ENCODE measurements at regions not wholly inside any gene's neighbourhood (a gene's known extent, or its start where the extent isn't known, plus 50 kb on each side); places are given as distances from the start of the nearest gene placed in this dataset.

DNA sequence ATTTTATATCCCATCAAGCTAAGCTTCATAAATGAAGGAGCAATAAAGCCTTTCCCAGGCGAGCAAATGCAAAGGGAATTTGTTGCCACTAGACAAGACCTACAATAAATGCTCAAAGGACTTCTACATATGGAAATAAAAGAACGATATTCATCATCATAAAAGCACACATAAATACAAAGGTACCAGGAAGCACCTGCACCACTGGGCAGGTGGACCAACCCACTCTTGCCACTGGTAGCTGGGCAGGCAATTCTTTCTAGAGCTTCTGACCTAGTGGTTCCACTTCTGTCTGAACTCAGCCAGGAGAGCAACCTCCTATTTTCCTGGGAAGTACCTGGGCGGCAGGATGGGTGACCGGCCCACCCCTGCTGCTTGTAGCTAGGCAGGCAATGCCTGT is 237.2 kb upstream of the ITM2A start:
- Histone ChIP-seq H3K4me3 (ENCODE audit: low read depth, low read length) (no peak overlapping the region), H3K27me3 (ENCODE audit: control insufficient read depth, insufficient read depth, low read length) (no peaks in the 10 kb centered on the region), H3K36me3 (ENCODE audit: control insufficient read depth, insufficient read depth, low read length) (no peaks in the 10 kb centered on the region)
- TF ChIP-seq, protein P1, sequence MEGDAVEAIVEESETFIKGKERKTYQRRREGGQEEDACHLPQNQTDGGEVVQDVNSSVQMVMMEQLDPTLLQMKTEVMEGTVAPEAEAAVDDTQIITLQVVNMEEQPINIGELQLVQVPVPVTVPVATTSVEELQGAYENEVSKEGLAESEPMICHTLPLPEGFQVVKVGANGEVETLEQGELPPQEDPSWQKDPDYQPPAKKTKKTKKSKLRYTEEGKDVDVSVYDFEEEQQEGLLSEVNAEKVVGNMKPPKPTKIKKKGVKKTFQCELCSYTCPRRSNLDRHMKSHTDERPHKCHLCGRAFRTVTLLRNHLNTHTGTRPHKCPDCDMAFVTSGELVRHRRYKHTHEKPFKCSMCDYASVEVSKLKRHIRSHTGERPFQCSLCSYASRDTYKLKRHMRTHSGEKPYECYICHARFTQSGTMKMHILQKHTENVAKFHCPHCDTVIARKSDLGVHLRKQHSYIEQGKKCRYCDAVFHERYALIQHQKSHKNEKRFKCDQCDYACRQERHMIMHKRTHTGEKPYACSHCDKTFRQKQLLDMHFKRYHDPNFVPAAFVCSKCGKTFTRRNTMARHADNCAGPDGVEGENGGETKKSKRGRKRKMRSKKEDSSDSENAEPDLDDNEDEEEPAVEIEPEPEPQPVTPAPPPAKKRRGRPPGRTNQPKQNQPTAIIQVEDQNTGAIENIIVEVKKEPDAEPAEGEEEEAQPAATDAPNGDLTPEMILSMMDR (IDR thresholded peaks at IDR 0.05; ENCODE audit: insufficient read depth, low read length, severe bottlenecking) = no peak
- no peak for FAIRE-seq
- DNase-seq (ENCODE audit: low read depth) = no peak

DNA sequence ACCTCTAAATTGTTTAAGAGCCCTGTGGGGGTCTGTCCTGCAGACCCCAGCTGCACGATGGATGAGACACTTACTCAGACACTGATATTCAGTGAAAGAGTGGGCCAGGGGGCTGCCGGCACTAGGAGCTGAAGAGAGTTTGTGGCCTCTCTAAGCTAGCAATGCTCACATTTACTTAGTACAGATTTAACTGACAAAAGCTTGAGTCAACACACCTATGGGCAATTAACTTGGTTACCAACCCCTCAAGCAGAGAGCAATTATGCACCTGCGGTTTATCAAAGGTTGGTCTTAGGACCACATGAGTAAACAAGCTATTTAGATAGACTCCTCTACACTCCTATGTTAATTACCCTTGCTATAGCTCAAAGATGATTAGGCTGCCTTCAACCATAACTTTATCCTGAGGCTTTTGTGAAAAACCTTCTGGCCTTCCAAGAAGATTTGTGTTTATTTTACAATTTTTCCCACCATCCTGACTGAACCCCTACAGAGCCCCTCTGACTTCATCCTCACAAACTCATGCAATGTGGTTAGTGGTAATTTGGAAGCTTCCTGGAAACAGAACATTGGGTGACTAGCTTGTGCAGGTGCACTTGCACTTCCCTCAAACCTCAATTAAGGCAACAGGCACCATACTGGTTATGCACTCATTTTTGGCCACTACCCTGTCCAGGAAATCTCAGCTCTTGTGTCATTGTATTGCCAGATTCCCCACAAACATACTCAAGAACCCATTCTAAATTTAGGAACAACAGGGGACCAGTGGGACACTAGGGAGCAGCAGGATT is 234.4 kb upstream of the ITM2A start:
- Histone ChIP-seq H3K36me3 (ENCODE audit: control insufficient read depth, insufficient read depth, low read length) (no peaks in the 10 kb centered on the region), H3K4me3 (ENCODE audit: low read depth, low read length) (no peak overlapping the region), H3K27me3 (ENCODE audit: control insufficient read depth, insufficient read depth, low read length) (no peaks in the 10 kb centered on the region)
- no peak for FAIRE-seq
- TF ChIP-seq, protein P1 (IDR thresholded peaks at IDR 0.05; ENCODE audit: insufficient read depth, low read length, severe bottlenecking) = no peak
- DNase-seq (ENCODE audit: low read depth) = no peak

DNA sequence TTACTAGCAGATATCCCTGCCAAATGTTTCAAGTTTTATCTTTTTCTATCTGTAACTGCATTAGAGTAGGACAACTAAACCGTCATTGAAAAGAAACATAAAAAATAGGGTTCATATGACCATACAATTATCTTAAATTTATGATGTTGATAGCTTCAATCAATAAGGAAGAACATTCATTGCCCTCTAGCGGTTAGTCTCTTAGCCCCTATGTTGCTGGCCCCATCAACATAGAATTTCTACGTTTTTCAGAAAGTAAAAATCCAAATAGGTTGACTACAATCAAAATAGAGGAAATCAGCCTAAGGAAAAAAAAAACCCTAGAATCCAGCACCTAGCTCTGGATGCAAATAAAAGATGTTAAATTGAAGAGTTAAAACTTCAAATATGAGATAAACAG is 225.1 kb upstream of the ITM2A start:
- H3K4me3 ChIP-seq (ENCODE audit: low read depth, low read length) = no peak overlapping the region
- TF ChIP-seq, protein P1 (IDR thresholded peaks at IDR 0.05; ENCODE audit: insufficient read depth, low read length, severe bottlenecking) = no peak
- DNase-seq (ENCODE audit: low read depth) = no peak
- H3K36me3 ChIP-seq (ENCODE audit: control insufficient read depth, insufficient read depth, low read length) = no peaks in the 10 kb centered on the region
- no peaks in the 10 kb centered on the region for H3K27me3 ChIP-seq (ENCODE audit: control insufficient read depth, insufficient read depth, low read length)
- FAIRE-seq = no peak

DNA sequence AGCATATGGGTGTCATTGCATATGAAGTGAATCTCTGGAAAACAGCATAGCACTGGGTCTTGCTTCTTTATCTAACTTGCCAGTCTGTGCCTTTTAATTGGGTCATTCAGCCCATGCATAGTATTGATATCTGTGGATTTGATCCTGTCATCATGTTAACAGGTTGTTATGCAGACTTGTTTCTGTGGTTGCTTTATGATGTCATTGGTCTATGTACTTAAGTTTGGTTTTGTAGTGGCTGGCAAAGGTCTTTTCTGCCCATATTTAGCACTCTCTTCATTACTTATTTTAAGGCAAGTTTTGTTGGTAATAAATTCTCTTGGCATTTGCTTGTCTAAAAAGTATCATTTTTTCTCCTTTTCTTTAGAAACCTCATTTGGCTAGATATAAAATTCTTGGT is 221.1 kb upstream of the ITM2A start:
- TF ChIP-seq, protein P1 (IDR thresholded peaks at IDR 0.05; ENCODE audit: insufficient read depth, low read length, severe bottlenecking) = no peak
- no peak for FAIRE-seq

DNA sequence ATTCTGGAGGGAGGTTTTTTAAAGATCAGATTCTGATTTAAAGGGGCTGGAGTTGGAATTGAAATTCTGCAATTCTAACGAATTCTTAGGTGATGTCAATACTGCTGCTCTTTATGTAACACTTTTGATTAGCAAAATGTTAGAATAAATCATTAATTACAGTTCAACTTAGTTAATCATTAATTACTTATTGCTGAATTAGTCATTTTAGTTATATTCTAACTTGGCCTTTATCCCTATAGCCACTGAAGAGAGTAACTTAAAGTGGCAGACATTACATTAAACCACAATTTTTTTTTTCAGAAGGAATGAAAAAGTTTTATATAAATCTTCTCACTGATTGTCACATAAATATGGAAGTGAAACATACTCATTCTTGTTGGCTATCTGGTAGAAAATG is 206.6 kb upstream of the ITM2A start:
- DNase-seq (ENCODE audit: low read depth) = no peak
- FAIRE-seq = no peak
- no peak overlapping the region for H3K4me3 ChIP-seq (ENCODE audit: low read depth, low read length)
- H3K36me3 ChIP-seq (ENCODE audit: control insufficient read depth, insufficient read depth, low read length) = no peaks in the 10 kb centered on the region
- H3K27me3 ChIP-seq (ENCODE audit: control insufficient read depth, insufficient read depth, low read length) = no peaks in the 10 kb centered on the region
- TF ChIP-seq, protein P1 (IDR thresholded peaks at IDR 0.05; ENCODE audit: insufficient read depth, low read length, severe bottlenecking) = no peak

More for the DNA sequence above, 221.1 kb upstream of the ITM2A start:
- no peaks in the 10 kb centered on the region for H3K27me3 ChIP-seq (ENCODE audit: control insufficient read depth, insufficient read depth, low read length)
- no peak overlapping the region for H3K4me3 ChIP-seq (ENCODE audit: low read depth, low read length)
- H3K36me3 ChIP-seq (ENCODE audit: control insufficient read depth, insufficient read depth, low read length) = no peaks in the 10 kb centered on the region
- DNase-seq (ENCODE audit: low read depth) = no peak

DNA sequence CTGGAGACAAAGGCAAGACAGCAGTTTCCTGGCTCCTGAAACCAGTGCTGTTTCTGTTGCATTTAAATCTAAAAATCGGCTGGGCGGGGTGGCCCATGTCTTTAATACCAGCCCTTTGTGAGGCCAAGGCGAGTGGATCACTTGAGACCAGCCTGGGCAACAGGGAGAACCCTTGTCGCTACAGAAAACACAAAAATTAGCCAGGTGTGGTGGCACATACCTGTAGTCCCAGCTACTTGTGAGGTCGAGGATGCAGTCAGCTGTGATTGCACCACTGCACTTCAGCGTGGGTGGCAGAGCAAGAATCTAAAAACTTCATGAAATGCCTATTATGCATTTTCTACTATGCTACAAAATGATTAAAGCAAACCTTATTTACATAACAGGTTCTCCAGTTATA is 205.4 kb upstream of the ITM2A start:
- TF ChIP-seq, protein P1 (IDR thresholded peaks at IDR 0.05; ENCODE audit: insufficient read depth, low read length, severe bottlenecking) = no peak
- Histone ChIP-seq H3K36me3 (ENCODE audit: control insufficient read depth, insufficient read depth, low read length) (no peaks in the 10 kb centered on the region), H3K27me3 (ENCODE audit: control insufficient read depth, insufficient read depth, low read length) (no peaks in the 10 kb centered on the region), H3K4me3 (ENCODE audit: low read depth, low read length) (no peak overlapping the region)
- FAIRE-seq (no peak), DNase-seq (ENCODE audit: low read depth) (no peak)

Data from bronchial epithelial cell (primary cell).